Mesenchymal stem cell (in vitro differentiated cells and primary cell): ENCODE measurements at regions not wholly inside any gene's neighbourhood (a gene's known extent, or its start where the extent isn't known, plus 50 kb on each side); places are given as distances from the start of the nearest gene placed in this dataset.
A peak's percentile ranks its signal among the peaks of the same experiment; 100 is the strongest.

Experiments used
- DNase-seq: peaks from one replicate; pipeline ENCODE4 v3.0.0-alpha.2; 2013
- H2AFZ ChIP-seq: one replicate; pipeline ENCODE4 v1.6.1; 2013; ENCODE audit warnings: low read depth, mild to moderate bottlenecking, control low read depth, inconsistent platforms, low read length, moderate library complexity
- H2AK5ac ChIP-seq: 2 replicates; pipeline ENCODE4 v1.6.1; 2013; ENCODE audit warnings: low read length, moderate library complexity, mild to moderate bottlenecking, inconsistent platforms; ENCODE audit not compliant: severe bottlenecking
- H2BK120ac ChIP-seq: one replicate; pipeline ENCODE4 v1.6.1; 2013; ENCODE audit warnings: low read depth, mild to moderate bottlenecking, inconsistent platforms, low read length, moderate library complexity
- H2BK12ac ChIP-seq, 2 experiments: one replicate each; pipeline ENCODE4 v1.6.1; 2013; ENCODE audit warnings: inconsistent platforms in 2 of 2, low read length in 2 of 2, mild to moderate bottlenecking in 2 of 2, moderate library complexity in 2 of 2, control low read depth in 1 of 2
- H2BK15ac ChIP-seq: one replicate; pipeline ENCODE4 v1.6.1; 2013; ENCODE audit warnings: mild to moderate bottlenecking, low read depth, inconsistent platforms; ENCODE audit not compliant: poor library complexity, severe bottlenecking
- H2BK5ac ChIP-seq: 2 replicates; pipeline ENCODE4 v1.6.1; 2013; ENCODE audit warnings: low read depth, mild to moderate bottlenecking, low read length, control low read depth, inconsistent platforms; ENCODE audit not compliant: poor library complexity, severe bottlenecking
- H3K14ac ChIP-seq, 2 experiments: one replicate each; pipeline ENCODE4 v1.6.1; 2013; ENCODE audit warnings: inconsistent platforms in 2 of 2, low read length in 2 of 2, control low read depth in 1 of 2, mild to moderate bottlenecking in 1 of 2, moderate library complexity in 1 of 2
- H3K18ac ChIP-seq, 2 experiments: one replicate each; pipeline ENCODE4 v1.6.1; 2013; ENCODE audit warnings: inconsistent platforms in 2 of 2, low read length in 2 of 2, control low read depth in 1 of 2, low read depth in 1 of 2, mild to moderate bottlenecking in 1 of 2
- H3K23ac ChIP-seq, 2 experiments: one replicate each; pipeline ENCODE4 v1.6.1; 2013; ENCODE audit warnings: inconsistent platforms in 2 of 2, low read length in 2 of 2, mild to moderate bottlenecking in 2 of 2, moderate library complexity in 2 of 2, control low read depth in 1 of 2
- H3K27ac ChIP-seq: 2 replicates; pipeline ENCODE4 v1.5.1; 2013; ENCODE audit warnings: mild to moderate bottlenecking, moderate library complexity, low read length, control low read depth, inconsistent platforms; ENCODE audit not compliant: poor library complexity, severe bottlenecking
- H3K27me3 ChIP-seq, 2 experiments: 2 replicates each; pipeline versions ENCODE4 v1.6.1 to v1.7.0; 2013; ENCODE audit warnings: low read length in 2 of 2, mild to moderate bottlenecking in 2 of 2, moderate library complexity in 2 of 2, control low read depth in 1 of 2, inconsistent platforms in 1 of 2; ENCODE audit not compliant: control insufficient read depth in 1 of 2, insufficient read depth in 1 of 2
- H3K36me3 ChIP-seq, 2 experiments: 2 replicates each; pipeline versions ENCODE4 v1.6.1 to v1.7.0; 2013; ENCODE audit warnings: low read length in 2 of 2, control low read depth in 1 of 2, inconsistent platforms in 1 of 2, low read depth in 1 of 2, mild to moderate bottlenecking in 1 of 2; ENCODE audit not compliant: insufficient read depth in 2 of 2, control insufficient read depth in 1 of 2
- H3K4ac ChIP-seq, 2 experiments: one replicate each; pipeline ENCODE4 v1.6.1; 2013; ENCODE audit warnings: inconsistent platforms in 2 of 2, low read length in 2 of 2, mild to moderate bottlenecking in 2 of 2, moderate library complexity in 2 of 2, control low read depth in 1 of 2, low read depth in 1 of 2
- H3K4me1 ChIP-seq: 2 replicates; pipeline ENCODE4 v1.6.1; 2013; ENCODE audit warnings: low read depth, low read length, control low read depth; ENCODE audit not compliant: control insufficient read depth, insufficient read depth
- H3K4me2 ChIP-seq: 2 replicates; pipeline ENCODE4 v1.6.1; 2013; ENCODE audit warnings: low read length, mild to moderate bottlenecking, inconsistent platforms; ENCODE audit not compliant: poor library complexity, severe bottlenecking
- H3K4me3 ChIP-seq, 2 experiments: 2 replicates each; pipeline versions ENCODE4 v1.5.1 to v1.7.0; 2013; ENCODE audit warnings: low read length in 2 of 2, mild to moderate bottlenecking in 2 of 2, control low read depth in 1 of 2, low read depth in 1 of 2; ENCODE audit not compliant: insufficient read depth in 1 of 2
- H3K79me1 ChIP-seq: replicated peaks from 2 replicates; pipeline ENCODE4 v1.6.1; 2013; ENCODE audit warnings: mild to moderate bottlenecking, control low read depth, low read length, inconsistent platforms; ENCODE audit not compliant: poor library complexity, severe bottlenecking
- H3K9ac ChIP-seq: 2 replicates; pipeline ENCODE4 v1.7.0; 2013; ENCODE audit warnings: mild to moderate bottlenecking, low read length, moderate library complexity
- H3K9me3 ChIP-seq: 2 replicates; pipeline ENCODE4 v1.7.0; 2013; ENCODE audit warnings: mild to moderate bottlenecking, low read length; ENCODE audit not compliant: control insufficient read depth
- H4K8ac ChIP-seq: one replicate; pipeline ENCODE4 v1.6.1; 2013; ENCODE audit warnings: inconsistent platforms, mild to moderate bottlenecking, low read length, moderate library complexity
- H4K91ac ChIP-seq: one replicate; pipeline ENCODE4 v1.6.1; 2013; ENCODE audit warnings: mild to moderate bottlenecking, low read length, inconsistent platforms
- WGBS: methylation state at CpG from one replicate; pipeline ENCODE4 v1.1.7; 2013; ENCODE audit warnings: mixed read lengths; 5-methylcytosine and 5-hydroxymethylcytosine counted together

DNA sequence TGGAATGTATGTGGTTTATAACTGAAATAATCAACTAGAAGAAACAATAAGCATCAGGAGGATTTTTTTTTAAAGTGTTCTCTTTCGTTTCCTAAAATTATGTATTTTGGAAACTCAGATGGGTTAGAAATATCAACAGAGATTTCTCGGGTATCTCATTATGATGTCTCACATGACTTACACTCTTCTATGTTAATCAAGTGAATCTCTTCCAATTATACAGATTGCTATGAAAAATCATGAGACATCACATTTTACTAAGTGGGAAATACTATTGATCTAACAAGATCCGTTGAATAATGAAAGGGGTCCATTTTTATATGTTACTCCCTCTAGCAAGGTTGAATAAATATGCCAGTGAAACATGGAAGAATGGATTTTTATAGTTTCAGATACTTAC lies 54.7 kb upstream of the NRIP1 start:
- no peaks in the 10 kb centered on the region for H3K4me1 ChIP-seq
- H2BK12ac ChIP-seq, result no peak overlapping the region
- no peaks in the 10 kb centered on the region for H3K9me3 ChIP-seq
- H3K27me3 ChIP-seq, result no peaks in the 10 kb centered on the region
- no peak overlapping the region for H4K8ac ChIP-seq
- no peaks in the 10 kb centered on the region for H3K36me3 ChIP-seq
- no peak overlapping the region for H2AFZ ChIP-seq
- H3K4ac ChIP-seq, result no peak overlapping the region
- no peak overlapping the region for H3K4me3 ChIP-seq
- WGBS, result no CpG with 5 or more reads among the region's 3 CpGs
- H3K4me2 ChIP-seq, result no peak overlapping the region
- H3K9ac ChIP-seq, result no peak overlapping the region
- no peaks in the 10 kb centered on the region for H3K79me1 ChIP-seq
- H3K23ac ChIP-seq, result no peak overlapping the region
- H3K14ac ChIP-seq, result no peak overlapping the region
- no peak overlapping the region for H2BK15ac ChIP-seq
- no peak overlapping the region for H3K27ac ChIP-seq
- DNase-seq, result no peak
- H2BK5ac ChIP-seq, result no peak overlapping the region
- no peak overlapping the region for H2AK5ac ChIP-seq
- no peak overlapping the region for H4K91ac ChIP-seq
- no peak overlapping the region for H2BK120ac ChIP-seq
- no peak overlapping the region for H3K18ac ChIP-seq

DNA sequence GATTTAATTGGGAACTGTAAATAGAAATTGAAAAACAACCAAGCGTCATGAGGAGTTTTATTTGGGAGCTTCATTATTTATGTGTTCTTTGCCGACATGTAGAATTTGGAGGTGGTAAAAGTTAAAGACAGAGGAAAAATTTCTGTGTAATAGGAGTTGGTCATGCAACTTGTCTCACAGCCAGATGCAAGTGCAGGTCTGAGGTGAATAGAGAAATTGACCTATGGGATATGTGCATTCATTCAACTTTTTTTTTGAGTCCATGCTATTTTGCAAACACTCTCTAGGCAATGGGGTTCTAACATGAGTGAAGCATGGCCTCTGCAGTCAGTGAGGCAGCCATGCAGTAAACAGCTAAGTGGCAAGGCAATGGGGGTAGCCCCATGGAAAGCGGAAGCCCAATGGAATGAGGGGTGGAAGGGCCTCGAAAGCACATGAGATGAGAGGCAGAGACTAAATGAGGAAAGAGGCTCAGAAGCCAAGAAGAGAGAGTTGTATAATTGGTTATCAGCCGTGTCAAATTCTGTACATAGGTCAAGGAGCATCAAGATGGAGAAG lies 56.4 kb upstream of the NRIP1 start:
- Histone ChIP-seq H3K36me3 (no peaks in the 10 kb centered on the region), H3K4ac (peak overlapping the region in 1 of 2 experiments; percentile 24), H2BK15ac (no peak overlapping the region), H2AK5ac (no peak overlapping the region), H3K9ac (peak overlapping the region; percentile 36), H3K9me3 (no peaks in the 10 kb centered on the region), H4K8ac (no peak overlapping the region), H3K23ac (no peak overlapping the region), H3K27me3 (no peaks in the 10 kb centered on the region), H2BK120ac (no peak overlapping the region), H4K91ac (no peak overlapping the region), H3K79me1 (no peaks in the 10 kb centered on the region), H3K4me2 (no peak overlapping the region), H3K4me1 (no peaks in the 10 kb centered on the region), H3K4me3 (peak overlapping the region in 1 of 2 experiments; percentile 46), H2AFZ (peak overlapping the region; percentile 53), H2BK12ac (no peak overlapping the region), H3K27ac (no peak overlapping the region), H3K14ac (no peak overlapping the region), H2BK5ac (no peak overlapping the region), H3K18ac (peak overlapping the region in 1 of 2 experiments; percentile 61)
- WGBS, result 87% methylated on average over 5 of the region's 5 CpGs
- no peak for DNase-seq

GRCh38 chr21:15121655-15122120 lies 56.9 kb upstream of the NRIP1 start:
- no peak overlapping the region for H2AK5ac ChIP-seq
- H3K18ac ChIP-seq, result peak overlapping the region in 1 of 2 experiments; percentile 61
- H3K4me1 ChIP-seq, result no peaks in the 10 kb centered on the region
- no peak overlapping the region for H4K91ac ChIP-seq
- H2BK12ac ChIP-seq, result peak overlapping the region in 1 of 2 experiments; percentile 19
- H2AFZ ChIP-seq, result peak overlapping the region; percentile 53
- H3K4me2 ChIP-seq, result no peak overlapping the region
- peak overlapping the region in 1 of 2 experiments; percentile 24 for H3K4ac ChIP-seq
- H2BK5ac ChIP-seq, result no peak overlapping the region
- no peak overlapping the region for H3K14ac ChIP-seq
- no peaks in the 10 kb centered on the region for H3K9me3 ChIP-seq
- H3K4me3 ChIP-seq, result peak overlapping the region in 1 of 2 experiments; percentile 46
- H2BK15ac ChIP-seq, result no peak overlapping the region
- no peak overlapping the region for H2BK120ac ChIP-seq
- no peaks in the 10 kb centered on the region for H3K79me1 ChIP-seq
- no peaks in the 10 kb centered on the region for H3K36me3 ChIP-seq
- peak; percentile 45 for DNase-seq
- no peaks in the 10 kb centered on the region for H3K27me3 ChIP-seq
- no peak overlapping the region for H3K27ac ChIP-seq
- H4K8ac ChIP-seq, result no peak overlapping the region
- 52% methylated on average over 3 of the region's 3 CpGs for WGBS
- peak overlapping the region; percentile 36 for H3K9ac ChIP-seq
- H3K23ac ChIP-seq, result no peak overlapping the region

DNA sequence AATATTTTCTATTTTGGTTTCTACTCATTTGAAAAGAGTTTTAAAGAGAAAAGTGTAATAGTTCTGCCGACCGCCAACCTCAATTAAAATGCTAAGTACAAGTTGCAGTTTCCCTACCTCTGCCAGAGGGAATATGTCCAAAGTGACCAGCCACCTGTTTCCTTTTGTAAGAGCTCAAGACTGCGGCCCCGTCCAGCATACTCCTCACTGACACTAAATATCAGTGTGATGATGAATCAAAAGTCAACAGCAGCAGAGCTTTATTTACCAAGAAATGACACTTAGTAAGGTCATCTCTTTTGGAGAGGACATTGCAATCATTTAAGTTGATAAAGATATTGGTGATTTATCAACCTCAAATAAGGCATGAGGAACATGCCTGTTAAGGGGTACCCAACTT lies 57.4 kb upstream of the NRIP1 start:
- H3K4me2 ChIP-seq, result no peak overlapping the region

More for the DNA sequence above, 57.4 kb upstream of the NRIP1 start:
- no peak overlapping the region for H3K23ac ChIP-seq
- no peak overlapping the region for H3K27ac ChIP-seq
- no peak overlapping the region for H2AK5ac ChIP-seq
- 60% methylated on average over 2 of the region's 4 CpGs for WGBS
- H2BK12ac ChIP-seq, result no peak overlapping the region
- H3K79me1 ChIP-seq, result no peaks in the 10 kb centered on the region
- H2AFZ ChIP-seq, result no peak overlapping the region
- H3K4ac ChIP-seq, result no peak overlapping the region
- peak overlapping the region; percentile 36 for H3K9ac ChIP-seq
- H3K9me3 ChIP-seq, result no peaks in the 10 kb centered on the region
- H3K14ac ChIP-seq, result no peak overlapping the region
- H3K18ac ChIP-seq, result no peak overlapping the region
- H4K91ac ChIP-seq, result no peak overlapping the region
- H2BK15ac ChIP-seq, result no peak overlapping the region
- no peaks in the 10 kb centered on the region for H3K36me3 ChIP-seq
- DNase-seq, result no peak
- H2BK120ac ChIP-seq, result no peak overlapping the region
- no peak overlapping the region for H3K4me3 ChIP-seq
- no peak overlapping the region for H4K8ac ChIP-seq
- no peak overlapping the region for H2BK5ac ChIP-seq
- no peaks in the 10 kb centered on the region for H3K4me1 ChIP-seq
- H3K27me3 ChIP-seq, result no peaks in the 10 kb centered on the region
